Epithelial cell of proximal tubule (primary cell): ENCODE measurements at regions not wholly inside any gene's neighbourhood (a gene's known extent, or its start where the extent isn't known, plus 50 kb on each side); places are given as distances from the start of the nearest gene placed in this dataset.
"Not testable (repeated sequence)": the region's sequence is repeated elsewhere in the genome, so short reads cannot be mapped to it uniquely, and the experiment has no call there.

Experiments used
- DNase-seq: peaks from one replicate; pipeline ENCODE4 v3.0.0-alpha.2; 2011; ENCODE audit warnings: low read depth
- H3K4me3 ChIP-seq: 2 replicates; pipeline ENCODE4 v1.5.1; 2011; ENCODE audit warnings: low read depth, mild to moderate bottlenecking, low read length
- TF ChIP-seq, protein P1 (sequence below): conservative IDR thresholded peaks from 2 replicates; pipeline ENCODE4 v1.5.1; 2012; ENCODE audit warnings: low read depth, mild to moderate bottlenecking, low read length

DNA sequence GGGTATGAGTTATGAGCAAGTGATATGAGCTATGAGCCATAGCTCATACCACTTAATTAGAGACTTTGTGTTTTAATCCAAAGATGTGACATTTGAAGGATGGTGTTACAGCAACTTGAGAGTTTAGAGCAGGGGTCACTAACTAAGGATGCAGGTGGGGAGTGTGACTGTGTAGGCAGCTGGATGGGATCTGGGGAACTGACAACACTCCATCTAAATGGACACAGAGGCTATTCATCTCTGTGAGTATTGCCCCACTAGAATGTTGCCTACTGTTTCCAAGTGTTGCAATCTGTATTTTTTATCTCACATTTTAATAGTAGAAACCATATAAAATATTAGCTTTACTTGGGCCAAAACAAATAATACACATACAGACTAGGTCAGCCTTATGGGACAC, 488.1 kb upstream of the DAB2 start:
- TF ChIP-seq, protein P1, sequence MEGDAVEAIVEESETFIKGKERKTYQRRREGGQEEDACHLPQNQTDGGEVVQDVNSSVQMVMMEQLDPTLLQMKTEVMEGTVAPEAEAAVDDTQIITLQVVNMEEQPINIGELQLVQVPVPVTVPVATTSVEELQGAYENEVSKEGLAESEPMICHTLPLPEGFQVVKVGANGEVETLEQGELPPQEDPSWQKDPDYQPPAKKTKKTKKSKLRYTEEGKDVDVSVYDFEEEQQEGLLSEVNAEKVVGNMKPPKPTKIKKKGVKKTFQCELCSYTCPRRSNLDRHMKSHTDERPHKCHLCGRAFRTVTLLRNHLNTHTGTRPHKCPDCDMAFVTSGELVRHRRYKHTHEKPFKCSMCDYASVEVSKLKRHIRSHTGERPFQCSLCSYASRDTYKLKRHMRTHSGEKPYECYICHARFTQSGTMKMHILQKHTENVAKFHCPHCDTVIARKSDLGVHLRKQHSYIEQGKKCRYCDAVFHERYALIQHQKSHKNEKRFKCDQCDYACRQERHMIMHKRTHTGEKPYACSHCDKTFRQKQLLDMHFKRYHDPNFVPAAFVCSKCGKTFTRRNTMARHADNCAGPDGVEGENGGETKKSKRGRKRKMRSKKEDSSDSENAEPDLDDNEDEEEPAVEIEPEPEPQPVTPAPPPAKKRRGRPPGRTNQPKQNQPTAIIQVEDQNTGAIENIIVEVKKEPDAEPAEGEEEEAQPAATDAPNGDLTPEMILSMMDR, result no peak

DNA sequence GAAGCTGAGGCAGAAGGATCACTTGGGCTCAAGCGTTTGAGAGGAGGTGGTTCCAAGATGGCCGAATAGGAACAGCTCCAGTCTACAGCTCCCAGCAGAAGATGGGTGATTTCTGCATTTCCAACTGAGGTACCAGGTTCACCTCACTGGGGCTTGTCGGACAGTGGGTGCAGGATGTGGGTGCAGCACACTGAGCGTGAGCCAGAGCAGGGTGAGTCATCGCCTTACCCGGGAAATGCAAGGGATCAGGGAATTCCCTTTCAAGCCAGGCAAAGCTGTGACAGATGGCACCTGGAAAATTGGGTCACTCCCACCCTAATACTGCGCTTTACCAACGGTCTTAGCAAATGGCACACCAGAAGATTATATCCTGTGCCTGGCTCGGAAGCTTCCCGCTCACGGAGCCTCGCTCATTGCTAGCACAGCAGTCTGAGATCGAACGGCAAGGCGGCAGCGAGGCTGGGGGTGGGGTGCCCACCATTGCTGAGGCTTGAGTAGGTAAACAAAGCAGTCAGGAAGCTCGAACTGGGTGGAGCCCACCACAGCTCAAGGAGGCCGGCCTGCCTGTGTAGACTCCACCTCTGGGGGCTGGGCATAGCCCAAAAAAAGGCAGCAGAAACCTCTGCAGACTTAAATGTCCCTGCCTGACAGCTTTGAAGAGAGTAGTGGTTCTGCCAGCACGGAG, 482.6 kb upstream of the DAB2 start:
- not testable (repeated sequence) for H3K4me3 ChIP-seq, DNase-seq

More for the DNA sequence above, 488.1 kb upstream of the DAB2 start:
- no peak overlapping the region for H3K4me3 ChIP-seq
- no peak for DNase-seq

DNA sequence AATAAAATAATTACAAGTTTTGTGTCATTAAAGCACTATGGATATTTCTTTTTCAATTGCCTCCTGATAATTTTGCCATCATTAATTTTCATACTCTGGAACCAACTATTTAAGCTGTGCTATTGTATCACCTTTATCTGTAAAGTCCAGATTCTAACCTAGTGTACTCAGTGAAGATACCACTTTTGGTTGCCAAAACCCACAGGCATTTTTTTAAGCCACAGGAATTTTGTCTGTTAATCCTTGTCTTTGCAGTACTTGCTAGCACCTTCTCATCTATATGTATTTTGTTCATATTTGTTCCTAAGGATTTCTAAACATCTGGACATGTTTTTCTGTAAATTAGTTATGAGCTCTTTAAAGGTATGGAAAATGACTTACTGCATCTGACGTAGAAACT, 481.4 kb upstream of the DAB2 start:
- no peak for DNase-seq
- no peak overlapping the region for H3K4me3 ChIP-seq
- TF ChIP-seq, protein P1, result no peak

DNA sequence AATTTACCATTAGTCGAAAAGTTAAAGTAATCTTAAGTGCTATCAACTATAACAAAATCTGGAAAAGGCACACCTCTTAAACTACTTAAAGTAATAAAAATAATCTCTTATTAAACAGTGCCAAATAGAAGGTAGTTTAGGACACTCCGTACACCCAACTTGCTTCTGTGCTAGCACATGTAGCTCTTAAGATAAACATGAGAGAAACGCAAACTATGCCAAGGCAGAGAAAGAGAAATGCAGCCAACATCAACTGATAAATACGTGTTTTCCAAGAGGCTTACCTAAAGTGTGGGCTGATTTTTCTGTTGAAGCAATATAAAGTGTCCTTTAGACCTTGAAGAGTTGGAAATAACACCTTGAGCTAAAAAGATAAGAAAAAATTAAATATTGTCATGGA, 480.6 kb upstream of the DAB2 start:
- TF ChIP-seq, protein P1, result no peak

DNA sequence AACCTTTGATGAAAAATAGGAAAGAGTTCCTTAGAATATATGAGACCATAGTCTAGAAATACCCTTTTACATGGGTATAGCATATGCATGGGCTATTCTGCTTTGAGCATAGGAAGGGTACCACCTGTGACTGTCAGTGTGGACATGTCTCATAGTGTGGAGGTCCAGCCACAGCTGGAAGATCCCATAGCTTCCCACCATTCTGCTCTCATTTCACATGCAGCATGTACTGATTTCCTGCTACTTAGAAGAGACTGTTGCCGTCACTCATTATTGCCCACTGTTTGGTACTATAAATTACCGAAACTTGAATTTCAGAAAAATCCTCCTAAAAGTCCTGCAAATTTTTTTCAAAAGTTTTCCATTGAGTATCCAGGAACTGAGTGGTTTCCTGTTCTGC, 477.8 kb upstream of the DAB2 start:
- no peak for DNase-seq
- TF ChIP-seq, protein P1, result no peak
- no peak overlapping the region for H3K4me3 ChIP-seq

More for the DNA sequence above, 480.6 kb upstream of the DAB2 start:
- H3K4me3 ChIP-seq, result no peak overlapping the region
- DNase-seq, result no peak

DNA sequence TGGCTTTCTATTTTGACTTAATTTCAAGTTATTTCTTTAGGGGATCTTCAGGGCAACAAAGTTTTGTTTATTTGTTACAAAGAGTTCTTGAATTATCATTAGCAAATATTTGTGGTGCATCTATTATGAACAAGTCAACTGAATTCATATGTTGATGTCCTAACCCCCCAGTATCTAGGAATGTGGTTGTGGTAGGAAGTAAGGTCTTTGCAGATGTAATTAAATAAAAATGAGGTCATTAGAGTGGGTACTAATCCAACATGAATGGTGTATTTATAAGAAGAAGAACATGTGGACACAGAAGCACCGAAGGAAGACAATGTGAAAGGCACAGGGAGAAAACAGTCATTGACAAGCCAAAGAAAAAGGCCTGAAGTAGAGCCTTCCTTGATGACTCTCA, 474.0 kb upstream of the DAB2 start:
- no peak for DNase-seq
- no peak overlapping the region for H3K4me3 ChIP-seq
- TF ChIP-seq, protein P1, result no peak

DNA sequence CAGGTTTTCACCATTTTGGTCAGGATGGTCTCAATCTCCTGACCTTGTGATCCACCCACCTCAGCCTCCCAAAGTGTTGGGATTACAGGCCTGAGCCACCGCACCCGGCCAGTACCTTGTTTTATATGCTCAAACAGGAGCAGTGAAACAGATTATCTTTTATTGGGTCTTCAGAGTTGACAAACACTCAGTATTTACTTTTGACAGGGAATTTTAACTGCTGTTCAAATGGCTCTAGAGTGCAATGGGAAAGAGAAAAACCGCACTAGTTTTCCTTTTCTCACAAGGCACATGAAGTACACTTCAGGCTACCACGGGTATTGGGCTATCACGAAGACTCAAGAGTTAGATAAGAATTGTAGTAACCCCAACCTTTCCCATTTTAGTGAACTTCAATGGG, 471.9 kb upstream of the DAB2 start:
- TF ChIP-seq, protein P1, result no peak
- H3K4me3 ChIP-seq, result no peak overlapping the region

More for the DNA sequence above, 471.9 kb upstream of the DAB2 start:
- no peak for DNase-seq
